ENCODE measurements at regions not wholly inside any gene's neighbourhood (a gene's known extent, or its start where the extent isn't known, plus 50 kb on each side); places are given as distances from the start of the nearest gene placed in this dataset.
"Not testable (repeated sequence)": the region's sequence is repeated elsewhere in the genome, so short reads cannot be mapped to it uniquely, and the experiment has no call there.

DNA sequence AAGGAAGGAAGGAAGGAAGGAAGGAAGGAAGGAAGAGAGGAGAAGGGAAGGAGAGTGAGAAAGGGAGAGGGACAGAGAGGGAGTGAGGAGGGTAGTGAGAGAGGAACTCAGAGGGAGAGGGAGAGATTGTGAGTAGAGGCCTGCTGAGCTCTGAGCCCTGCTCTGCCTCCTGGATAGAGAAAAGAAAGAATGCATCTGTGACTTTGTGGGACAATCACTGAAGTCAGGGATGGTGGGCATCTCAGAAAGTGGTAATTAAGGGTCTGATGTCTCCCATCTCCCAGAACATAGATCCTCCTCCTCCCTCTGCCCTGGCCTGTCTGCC is 142.9 kb upstream of the BANK1 start:
- intact Hi-C loops (cut with DNase I; ENCODE audit: low total_unique reads) (no loop called here), in situ Hi-C loops (cut with MboI; ENCODE audit: low pct_ligation_motif_present in 1 of 4, low pct_unique_long_range_greater_than_20kb in 1 of 4, low sequenced_read_pairs in 3 of 4) (no loop called here)
- TF ChIP-seq EP300 (IDR thresholded peaks at IDR 0.05; ENCODE audit: low read depth): no peak
- TF ChIP-seq POLR2A (IDR thresholded peaks at IDR 0.05): no peak
- H3K27me3 ChIP-seq: no peaks in the 10 kb centered on the region
- H3K36me3 ChIP-seq: no peaks in the 10 kb centered on the region
- H3K4me1 ChIP-seq: no peaks in the 10 kb centered on the region
- H3K9me3 ChIP-seq: no peaks in the 10 kb centered on the region
- DNase-seq: no peak
- H3K4me3 ChIP-seq: no peak overlapping the region
- H3K27ac ChIP-seq: no peak overlapping the region

DNA sequence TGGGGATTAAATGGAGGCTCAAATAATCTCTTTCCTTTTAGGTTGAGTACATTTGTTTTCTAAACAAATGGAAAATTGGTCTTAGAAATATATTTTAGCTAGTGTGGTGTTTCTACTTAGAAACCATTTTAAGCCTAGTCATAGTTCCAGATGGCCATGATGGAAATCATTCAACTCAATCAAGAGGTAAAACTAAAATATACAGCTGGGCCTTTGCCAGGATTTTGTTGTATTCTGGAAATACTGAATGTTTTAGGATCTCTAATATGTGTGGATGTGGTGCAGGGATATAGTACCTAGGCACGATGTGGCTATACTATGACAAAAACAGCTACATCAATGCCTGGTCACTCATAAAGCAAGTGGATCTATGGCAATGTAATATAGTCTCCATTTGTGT is 146.0 kb upstream of the BANK1 start:
- Histone ChIP-seq H3K27ac (no peak overlapping the region), H3K4me1 (no peaks in the 10 kb centered on the region), H3K9me3 (no peaks in the 10 kb centered on the region), H3K4me3 (no peak overlapping the region), H3K36me3 (no peaks in the 10 kb centered on the region), H3K27me3 (no peaks in the 10 kb centered on the region)
- in situ Hi-C loops (cut with MboI; ENCODE audit: low pct_ligation_motif_present in 1 of 4, low pct_unique_long_range_greater_than_20kb in 1 of 4, low sequenced_read_pairs in 3 of 4) (no loop called here), intact Hi-C loops (cut with DNase I; ENCODE audit: low total_unique reads) (no loop called here)
- TF ChIP-seq, protein P1, sequence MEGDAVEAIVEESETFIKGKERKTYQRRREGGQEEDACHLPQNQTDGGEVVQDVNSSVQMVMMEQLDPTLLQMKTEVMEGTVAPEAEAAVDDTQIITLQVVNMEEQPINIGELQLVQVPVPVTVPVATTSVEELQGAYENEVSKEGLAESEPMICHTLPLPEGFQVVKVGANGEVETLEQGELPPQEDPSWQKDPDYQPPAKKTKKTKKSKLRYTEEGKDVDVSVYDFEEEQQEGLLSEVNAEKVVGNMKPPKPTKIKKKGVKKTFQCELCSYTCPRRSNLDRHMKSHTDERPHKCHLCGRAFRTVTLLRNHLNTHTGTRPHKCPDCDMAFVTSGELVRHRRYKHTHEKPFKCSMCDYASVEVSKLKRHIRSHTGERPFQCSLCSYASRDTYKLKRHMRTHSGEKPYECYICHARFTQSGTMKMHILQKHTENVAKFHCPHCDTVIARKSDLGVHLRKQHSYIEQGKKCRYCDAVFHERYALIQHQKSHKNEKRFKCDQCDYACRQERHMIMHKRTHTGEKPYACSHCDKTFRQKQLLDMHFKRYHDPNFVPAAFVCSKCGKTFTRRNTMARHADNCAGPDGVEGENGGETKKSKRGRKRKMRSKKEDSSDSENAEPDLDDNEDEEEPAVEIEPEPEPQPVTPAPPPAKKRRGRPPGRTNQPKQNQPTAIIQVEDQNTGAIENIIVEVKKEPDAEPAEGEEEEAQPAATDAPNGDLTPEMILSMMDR (IDR thresholded peaks at IDR 0.05): no peak
- TF ChIP-seq POLR2AphosphoS5 (IDR thresholded peaks at IDR 0.05) (no peak), POLR2A (IDR thresholded peaks at IDR 0.05) (no peak), EP300 (IDR thresholded peaks at IDR 0.05; ENCODE audit: low read depth) (no peak)
- no peak for DNase-seq
- WGBS, 2 donors (ENCODE audit: low coverage in 1 of 2): 96% methylated on average over 1 of the region's 1 CpG; no CpG with 5 or more reads in 1 of the 2 donors

DNA sequence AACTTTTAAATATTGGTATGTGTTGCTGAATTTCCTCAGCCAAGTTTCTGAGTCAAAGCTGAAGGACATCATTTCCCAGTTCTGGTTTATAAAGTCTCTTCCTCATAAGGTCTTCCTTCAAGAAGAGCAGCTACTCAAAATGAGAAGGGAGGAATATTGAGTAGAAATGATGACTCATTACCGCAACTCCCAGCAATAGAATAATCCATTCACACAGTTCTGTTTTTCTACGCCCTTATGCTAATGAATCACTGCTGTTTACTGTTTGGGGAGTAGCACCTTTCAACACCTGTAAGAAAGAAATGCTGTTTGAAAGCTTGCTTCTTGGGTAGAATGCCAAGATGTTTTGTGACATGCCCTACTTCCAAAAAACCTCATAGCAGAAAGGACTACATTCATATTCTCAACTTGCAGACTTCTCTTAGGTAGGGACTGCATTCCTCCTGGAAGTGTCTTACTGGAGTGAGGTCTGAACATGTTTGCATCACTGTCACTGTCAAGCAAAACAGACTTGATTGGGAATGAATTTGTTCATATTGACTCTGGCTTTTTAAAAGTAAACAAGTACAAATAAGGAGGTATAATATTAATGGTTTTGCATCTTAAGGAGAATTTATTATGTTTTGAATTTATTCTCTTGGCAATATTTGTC is 147.2 kb upstream of the BANK1 start:
- intact Hi-C loops (cut with DNase I; ENCODE audit: low total_unique reads): no loop called here
- Histone ChIP-seq H3K4me3 (no peak overlapping the region), H3K27me3 (no peaks in the 10 kb centered on the region), H3K4me1 (no peaks in the 10 kb centered on the region), H3K36me3 (no peaks in the 10 kb centered on the region), H3K9me3 (no peaks in the 10 kb centered on the region), H3K27ac (no peak overlapping the region)
- 57 to 82% methylated on average over 2 of the region's 2 CpGs for WGBS, 2 donors (ENCODE audit: low coverage in 1 of 2)
- in situ Hi-C loops (cut with MboI; ENCODE audit: low pct_ligation_motif_present in 1 of 4, low pct_unique_long_range_greater_than_20kb in 1 of 4, low sequenced_read_pairs in 3 of 4): no loop called here
- TF ChIP-seq POLR2AphosphoS5 (IDR thresholded peaks at IDR 0.05) (no peak), POLR2A (IDR thresholded peaks at IDR 0.05) (no peak), EP300 (IDR thresholded peaks at IDR 0.05; ENCODE audit: low read depth) (no peak)
- TF ChIP-seq, protein P1 (IDR thresholded peaks at IDR 0.05): no peak
- no peak for DNase-seq

DNA sequence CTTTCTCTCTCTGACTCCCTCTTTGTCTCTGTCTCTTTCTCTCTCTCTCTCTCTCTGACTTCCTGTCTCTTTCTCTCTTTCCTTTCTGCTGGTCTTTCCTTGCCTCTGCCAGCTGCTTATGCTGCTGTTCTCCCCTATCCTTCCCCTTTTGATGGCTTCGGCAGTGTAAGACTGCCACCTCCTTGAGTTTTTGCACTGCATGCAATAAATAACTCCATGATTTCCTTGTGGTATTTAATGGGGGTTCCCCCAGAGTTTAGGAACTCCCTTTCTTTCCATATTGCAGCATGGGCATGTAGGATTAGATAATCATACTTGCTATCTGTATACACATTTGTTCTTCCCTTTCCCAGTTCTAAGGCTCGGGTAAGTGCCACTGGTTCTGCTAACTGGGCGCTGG is 157.8 kb upstream of the BANK1 start:
- whole genome bisulfite sequencing, 2 donors (ENCODE audit: low coverage in 1 of 2): 67 to 74% methylated on average over 1 to 3 of the region's 3 CpGs
- in situ Hi-C loops (cut with MboI; ENCODE audit: low pct_ligation_motif_present in 1 of 4, low pct_unique_long_range_greater_than_20kb in 1 of 4, low sequenced_read_pairs in 3 of 4): not testable (repeated sequence)

DNA sequence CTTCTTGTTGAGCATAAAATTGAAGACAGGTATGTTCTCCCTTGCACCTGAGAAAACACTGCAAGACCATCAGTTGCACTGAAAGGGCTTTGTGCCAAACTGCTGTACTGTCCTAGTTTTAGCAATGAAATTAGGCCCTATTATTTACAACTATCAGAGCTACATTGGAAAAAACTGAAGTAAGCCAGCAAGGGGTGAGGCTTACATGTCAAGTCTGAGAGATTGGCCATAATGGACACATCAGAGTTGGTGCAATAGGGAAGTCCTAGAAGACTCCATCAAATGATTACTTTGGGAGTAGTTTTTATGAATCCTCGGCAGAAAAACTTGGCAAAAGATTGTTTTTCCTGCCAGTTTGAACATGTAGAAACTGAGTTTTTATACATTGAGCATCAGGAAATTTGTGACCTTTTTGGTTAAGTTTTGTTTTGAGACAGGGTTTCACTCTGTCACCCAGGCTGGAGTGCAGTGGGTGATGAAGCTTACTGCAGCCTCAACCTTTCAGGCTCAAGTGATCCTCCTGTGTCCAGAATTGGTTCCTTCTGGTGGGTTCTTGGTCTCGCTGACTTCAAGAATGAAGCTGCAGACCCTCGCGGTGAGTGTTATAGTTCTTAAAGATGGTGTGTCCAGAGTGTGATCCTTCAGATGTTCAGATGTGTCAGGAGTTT is 160.1 kb upstream of the BANK1 start:
- in situ Hi-C loops (cut with MboI; ENCODE audit: low pct_ligation_motif_present in 1 of 4, low pct_unique_long_range_greater_than_20kb in 1 of 4, low sequenced_read_pairs in 3 of 4): no loop called here
- WGBS, 2 donors (ENCODE audit: low coverage in 1 of 2): 79 to 100% methylated on average over 1 to 4 of the region's 4 CpGs
- no peaks in the 10 kb centered on the region for H3K4me1 ChIP-seq
- H3K4me3 ChIP-seq: no peak overlapping the region
- TF ChIP-seq EP300 (IDR thresholded peaks at IDR 0.05; ENCODE audit: low read depth) (no peak), POLR2AphosphoS5 (IDR thresholded peaks at IDR 0.05) (no peak), POLR2A (IDR thresholded peaks at IDR 0.05) (no peak)
- TF ChIP-seq, protein P1 (IDR thresholded peaks at IDR 0.05): no peak
- no peak for DNase-seq
- no peaks in the 10 kb centered on the region for H3K27me3 ChIP-seq
- intact Hi-C loops (cut with DNase I; ENCODE audit: low total_unique reads): no loop called here
- no peak overlapping the region for H3K27ac ChIP-seq
- no peaks in the 10 kb centered on the region for H3K36me3 ChIP-seq
- H3K9me3 ChIP-seq: no peaks in the 10 kb centered on the region

More for the DNA sequence above, 157.8 kb upstream of the BANK1 start:
- H3K27ac ChIP-seq; DNase-seq; H3K9me3 ChIP-seq; H3K4me3 ChIP-seq; H3K27me3 ChIP-seq; intact Hi-C loops (cut with DNase I; ENCODE audit: low total_unique reads); H3K36me3 ChIP-seq; H3K4me1 ChIP-seq: not testable (repeated sequence)

Data from transverse colon (tissue), 4 donors.